H1 (cell line): ENCODE measurements at regions not wholly inside any gene's neighbourhood (a gene's known extent, or its start where the extent isn't known, plus 50 kb on each side); places are given as distances from the start of the nearest gene placed in this dataset.

Experiments
- CTCF ChIA-PET: fragments of 300-600 bp; sonication (Branson Sonifier 250); formaldehyde crosslinking; loops from one replicate; lab custom pipeline; 2021; ENCODE audit not compliant: partially characterized antibody; lab: Charles Lee
- POLR2A ChIA-PET: fragments of 300-600 bp; sonication (Branson Sonifier 250); formaldehyde crosslinking; loops from one replicate; lab custom pipeline; 2021; ENCODE audit warnings: inconsistent platforms; ENCODE audit not compliant: partially characterized antibody; lab: Charles Lee
- DNase-seq, 2 experiments: peaks; one replicate each; pipeline versions ENCODE4 v3.0.0 to v3.0.0-alpha.2; 2010 to 2022; ENCODE audit warnings: low spot score in 2 of 2, low read depth in 1 of 2, mixed read lengths in 1 of 2
- FAIRE-seq: peaks from 2 replicates; lab custom pipeline; 2011; peaks lifted over from hg19 to GRCh38; lab: Jason Lieb, UNC
- H2AFZ ChIP-seq: 2 replicates; pipeline ENCODE4 v1.8.1; 2012; ENCODE audit warnings: low read length, inconsistent platforms
- H2AK5ac ChIP-seq: 2 replicates; pipeline ENCODE4 v1.6.1; 2013; ENCODE audit warnings: low read depth, low read length
- H2BK120ac ChIP-seq: replicated peaks from 2 replicates; pipeline ENCODE3; 2013; ENCODE audit warnings: low read depth, low read length, inconsistent platforms
- H2BK12ac ChIP-seq: 2 replicates; pipeline ENCODE4 v1.6.1; 2013; ENCODE audit warnings: low read depth, low read length
- H2BK15ac ChIP-seq: 2 replicates; pipeline ENCODE4 v1.6.1; 2013; ENCODE audit warnings: low read length
- H2BK20ac ChIP-seq: 2 replicates; pipeline ENCODE4 v1.6.1; 2013; ENCODE audit warnings: low read length
- H2BK5ac ChIP-seq: 2 replicates; pipeline ENCODE4 v1.6.1; 2013; ENCODE audit warnings: low read depth, low read length
- H3K14ac ChIP-seq: 2 replicates; pipeline ENCODE4 v1.6.1; 2013; ENCODE audit warnings: inconsistent platforms; ENCODE audit not compliant: insufficient read length
- H3K18ac ChIP-seq: 2 replicates; pipeline ENCODE4 v1.6.1; 2013; ENCODE audit warnings: low read length; ENCODE audit errors: extremely low read depth
- H3K23ac ChIP-seq: 2 replicates; pipeline ENCODE4 v1.6.1; 2013; ENCODE audit warnings: inconsistent platforms; ENCODE audit not compliant: insufficient read length
- H3K23me2 ChIP-seq: 2 replicates; pipeline ENCODE4 v1.6.1; 2013; ENCODE audit warnings: low read depth, low read length
- H3K27ac ChIP-seq: 2 replicates; pipeline ENCODE4 v1.6.1; 2011; ENCODE audit warnings: low read depth, low read length, inconsistent platforms
- H3K27me3 ChIP-seq, 4 experiments: replicated peaks in 1 of 4; 1 replicate in 1 of 4; 2 replicates in 3 of 4; pipeline versions ENCODE4 v1.6.1 to v1.8.1; 2011 to 2013; ENCODE audit warnings: low read length in 3 of 4, mild to moderate bottlenecking in 3 of 4, inconsistent platforms in 2 of 4, mixed read lengths in 2 of 4, moderate library complexity in 1 of 4; ENCODE audit not compliant: control insufficient read depth in 3 of 4, insufficient read depth in 3 of 4; ENCODE audit errors: extremely low read depth in 1 of 4
- H3K36me3 ChIP-seq, 4 experiments: 2 replicates each; pipeline versions ENCODE4 v1.6.1 to v1.8.1; 2011 to 2013; ENCODE audit warnings: mild to moderate bottlenecking in 4 of 4, low read length in 3 of 4, moderate library complexity in 2 of 4, control low read depth in 1 of 4, inconsistent platforms in 1 of 4; ENCODE audit not compliant: insufficient read depth in 4 of 4, control insufficient read depth in 2 of 4
- H3K4ac ChIP-seq: replicated peaks from 2 replicates; pipeline ENCODE3; 2013; ENCODE audit warnings: low read length, low read depth, mixed read lengths, inconsistent platforms; ENCODE audit not compliant: insufficient read length
- H3K4me1 ChIP-seq, 4 experiments: replicated peaks in 1 of 4; 1 replicate in 1 of 4; 2 replicates in 3 of 4; pipeline versions ENCODE4 v1.6.1 to v1.8.1; 2011 to 2013; ENCODE audit warnings: low read length in 3 of 4, inconsistent platforms in 2 of 4, mixed read lengths in 1 of 4; ENCODE audit not compliant: insufficient read depth in 4 of 4, control insufficient read depth in 3 of 4
- H3K4me2 ChIP-seq, 2 experiments: 2 replicates each; pipeline versions ENCODE4 v1.6.1 to v1.8.1; 2011 to 2013; ENCODE audit warnings: low read depth in 2 of 2, low read length in 2 of 2, control low read depth in 1 of 2, inconsistent platforms in 1 of 2, mild to moderate bottlenecking in 1 of 2; ENCODE audit not compliant: insufficient read depth in 1 of 2
- H3K4me3 ChIP-seq, 4 experiments: fragments of 200-600, 300-600 bp in 1 of 4; sonication (generic), shearing (Covaris generic), sonication (Bioruptor Twin) in 1 of 4; 2 replicates each; pipeline versions ENCODE4 v1.5.1 to v1.8.1; 2011 to 2016; ENCODE audit warnings: low read length in 4 of 4, low read depth in 3 of 4, control low read depth in 2 of 4, inconsistent platforms in 2 of 4, mild to moderate bottlenecking in 2 of 4, mixed read lengths in 1 of 4, moderate library complexity in 1 of 4; ENCODE audit not compliant: insufficient read depth in 2 of 4; ENCODE audit errors: extremely low read depth in 1 of 4
- H3K56ac ChIP-seq: replicated peaks from 2 replicates; pipeline ENCODE3; 2013; ENCODE audit warnings: low read depth, mild to moderate bottlenecking, mixed read lengths, low read length, inconsistent platforms; ENCODE audit not compliant: insufficient read length
- H3K79me1 ChIP-seq: 2 replicates; pipeline ENCODE4 v1.6.1; 2013; ENCODE audit warnings: low read depth, low read length, control low read depth
- H3K79me2 ChIP-seq, 2 experiments: 2 replicates each; pipeline versions ENCODE4 v1.6.1 to v1.8.1; 2012 to 2013; ENCODE audit warnings: low read length in 2 of 2, mild to moderate bottlenecking in 2 of 2, inconsistent platforms in 1 of 2; ENCODE audit not compliant: insufficient read depth in 2 of 2, control insufficient read depth in 1 of 2
- H3K9ac ChIP-seq, 4 experiments: replicated peaks in 1 of 4; 1 replicate in 1 of 4; 2 replicates in 3 of 4; pipeline versions ENCODE4 v1.6.1 to v1.8.1; 2011 to 2013; ENCODE audit warnings: low read depth in 3 of 4, low read length in 3 of 4, control low read depth in 2 of 4, mild to moderate bottlenecking in 2 of 4, moderate library complexity in 2 of 4, inconsistent platforms in 1 of 4; ENCODE audit errors: extremely low read depth in 1 of 4
- H3K9me3 ChIP-seq, 2 experiments: 2 replicates each; pipeline versions ENCODE4 v1.6.1 to v1.8.1; 2012 to 2013; ENCODE audit warnings: mild to moderate bottlenecking in 2 of 2, moderate library complexity in 2 of 2, control low read depth in 1 of 2, inconsistent platforms in 1 of 2, low read depth in 1 of 2, low read length in 1 of 2, mixed read lengths in 1 of 2; ENCODE audit not compliant: insufficient read depth in 2 of 2
- H4K20me1 ChIP-seq, 2 experiments: replicated peaks in 1 of 2; 2 replicates each; pipeline versions ENCODE3 to v1.8.1; 2011 to 2013; ENCODE audit warnings: inconsistent platforms in 2 of 2, low read length in 2 of 2, mild to moderate bottlenecking in 1 of 2; ENCODE audit not compliant: insufficient read depth in 2 of 2, control insufficient read depth in 1 of 2
- H4K5ac ChIP-seq: 2 replicates; pipeline ENCODE4 v1.6.1; 2013; ENCODE audit warnings: low read length, low read depth, mixed read lengths, inconsistent platforms; ENCODE audit not compliant: insufficient read length
- H4K8ac ChIP-seq: 2 replicates; pipeline ENCODE4 v1.8.0; 2013; ENCODE audit warnings: mild to moderate bottlenecking, moderate library complexity, low read length, inconsistent platforms; ENCODE audit not compliant: insufficient read depth; ENCODE audit errors: extremely low read depth
- H4K91ac ChIP-seq: replicated peaks from 2 replicates; pipeline ENCODE3; 2013; ENCODE audit warnings: low read length, mixed read lengths, inconsistent platforms; ENCODE audit not compliant: insufficient read length
- CHD7 ChIP-seq: fragments of 300-600 bp; sonication (generic); IDR thresholded peaks from 2 replicates; pipeline ENCODE4 v1.7.1; 2012; ENCODE audit warnings: low read length, moderate library complexity, mild to moderate bottlenecking, inconsistent platforms; ENCODE audit not compliant: insufficient replicate concordance
- WGBS, 2 experiments: shearing (Covaris generic) in 1 of 2; methylation state at CpG; one replicate each; pipeline versions ENCODE4 v1.1.6 to v1.1.7; 2013 to 2015; ENCODE audit warnings: low lambda C conversion rate in 2 of 2, mixed read lengths in 2 of 2, inconsistent platforms in 1 of 2, low coverage in 1 of 2, missing lambda C conversion rate in 1 of 2; ENCODE audit not compliant: insufficient replicate concordance in 2 of 2, insufficient coverage in 1 of 2, insufficient read length in 1 of 2; ENCODE audit errors: extremely low coverage in 1 of 2, missing lambda C conversion rate in 1 of 2; 5-methylcytosine and 5-hydroxymethylcytosine counted together

- Histone ChIP-seq H3K4ac (no peak overlapping the region), H3K14ac (no peak overlapping the region), H4K5ac (no peak overlapping the region), H2BK20ac (no peak overlapping the region), H4K91ac (no peak overlapping the region), H2BK5ac (no peak overlapping the region), H4K20me1 (no peaks in the 10 kb centered on the region), H3K36me3 (no peaks in the 10 kb centered on the region), H2BK12ac (no peak overlapping the region), H3K4me2 (no peak overlapping the region), H2BK15ac (no peak overlapping the region), H4K8ac (no peak overlapping the region), H3K56ac (no peak overlapping the region), H3K18ac (no peak overlapping the region), H2AK5ac (no peak overlapping the region), H3K9ac (no peak overlapping the region), H2AFZ (no peak overlapping the region), H3K9me3 (no peaks in the 10 kb centered on the region), H3K79me2 (no peaks in the 10 kb centered on the region), H3K23ac (no peak overlapping the region), H3K23me2 (no peaks in the 10 kb centered on the region), H3K4me1 (peaks cover 0 to 3% (median 0%) of the 10 kb centered on the region in 4 experiments; a peak in 1 of 7 replicates), H3K27ac (no peak overlapping the region), H3K4me3 (no peak overlapping the region), H3K27me3 (no peaks in the 10 kb centered on the region), H2BK120ac (no peak overlapping the region), H3K79me1 (no peaks in the 10 kb centered on the region)
- ChIA-PET POLR2A (no interaction called here), CTCF (interaction anchor here (0.5 to 2.4 kb wide), 3 partner anchors 9 to 103 kb away, joined by 4 to 8 read pairs (median 5); no protein-coding TSS in a partner anchor)
- FAIRE-seq = no peak
- no peak for DNase-seq
- 87% methylated on average over 3 of the region's 3 CpGs; no CpG with 5 or more reads in 1 of the 2 experiments for WGBS, 2 experiments
- TF ChIP-seq CHD7 = no peak
Observed at GRCh38 chr9:119951591-119951990, 582.4 kb upstream of the BRINP1 start.
